Sigmoid colon (tissue), 6 donors: ENCODE measurements at regions not wholly inside any gene's neighbourhood (a gene's known extent, or its start where the extent isn't known, plus 50 kb on each side); places are given as distances from the start of the nearest gene placed in this dataset.

Experiments
- DNase-seq: peaks from one replicate; pipeline ENCODE4 v3.0.0-alpha.2; 2019
- H3K27ac ChIP-seq, 4 donors: fragments of 200-600 bp; sonication (generic); one replicate each; pipeline ENCODE4 v1.5.1; 2016 to 2019; ENCODE audit warnings: mild to moderate bottlenecking in 1 of 4
- H3K27me3 ChIP-seq, 3 donors: fragments of 200-600 bp; sonication (generic); one replicate each; pipeline ENCODE4 v1.5.1; 2019; ENCODE audit warnings: mild to moderate bottlenecking in 1 of 3
- H3K36me3 ChIP-seq, 4 donors: fragments of 200-600 bp; sonication (generic); one replicate each; pipeline ENCODE4 v1.5.1; 2016 to 2019
- H3K4me1 ChIP-seq, 4 donors: fragments of 200-600 bp; sonication (generic); one replicate each; pipeline ENCODE4 v1.5.1; 2017 to 2019
- H3K4me3 ChIP-seq, 4 donors: fragments of 200-600 bp; sonication (generic); one replicate each; pipeline ENCODE4 v1.5.1; 2017 to 2019; ENCODE audit warnings: mild to moderate bottlenecking in 2 of 4, moderate library complexity in 1 of 4
- H3K9me3 ChIP-seq, 4 donors: fragments of 200-600 bp in 3 of 4; sonication (generic) in 3 of 4; one replicate each; pipeline versions ENCODE4 v1.5.1 to v1.6.1; 2013 to 2019
- EP300 ChIP-seq, 4 donors: sonication (generic); formaldehyde crosslinking; IDR thresholded peaks; one replicate each; pipeline ENCODE4 v1.6.1; 2017; ENCODE audit warnings: antibody characterized with exemption in 4 of 4
- POLR2A ChIP-seq, 2 donors: fragments of 450-650 bp; IDR thresholded peaks; one replicate each; pipeline ENCODE4 v1.6.1; 2016; ENCODE audit warnings: antibody characterized with exemption in 2 of 2, mild to moderate bottlenecking in 2 of 2, moderate library complexity in 2 of 2
- POLR2AphosphoS5 ChIP-seq, 4 donors: sonication (generic); formaldehyde crosslinking; IDR thresholded peaks; one replicate each; pipeline ENCODE4 v1.6.1; 2017; ENCODE audit warnings: antibody characterized with exemption in 4 of 4
- WGBS, 2 donors: extraction: QIAGEN DNeasy Blood & Tissue Kit; methylation state at CpG; one replicate each; pipeline ENCODE4 v1.1.7; 2013; 5-methylcytosine and 5-hydroxymethylcytosine counted together
- intact Hi-C: fragments of 100-400 bp; cut with DNase I; formaldehyde crosslinking; loops from one replicate; pipeline ENCODE4 v1.15.1; 2023
- TF ChIP-seq, protein P1 (sequence below), 4 experiments: fragments of 450-650 bp in 3 of 4; fragments of 200-600 bp in 1 of 4; IDR thresholded peaks; one replicate each; pipeline ENCODE4 v1.5.1; 2016 to 2019; ENCODE audit warnings: antibody characterized with exemption in 4 of 4, mild to moderate bottlenecking in 3 of 4, moderate library complexity in 2 of 4
- donor health status: healthy with polysubstance abuse.
- donor health status: healthy.

DNA sequence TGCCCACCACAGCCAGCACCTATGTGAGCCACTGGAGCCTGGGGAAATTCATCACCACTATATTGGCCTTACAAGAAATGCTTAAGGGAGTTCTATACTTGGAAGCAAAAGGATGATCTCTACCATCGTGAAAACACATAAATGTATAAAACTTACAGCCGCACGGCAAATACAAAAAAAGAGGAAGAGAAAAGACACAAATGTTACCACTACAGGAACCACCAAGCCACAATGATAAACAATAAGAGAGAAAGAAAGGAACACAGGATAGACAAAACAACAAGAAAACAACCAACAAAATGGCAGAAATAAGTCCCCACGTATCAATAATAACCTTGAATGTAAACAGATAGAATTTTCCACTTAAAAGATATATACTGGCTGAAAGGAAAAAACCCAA, 267.5 kb downstream of the TMEM121 start:
- 46 to 92% methylated on average over 4 of the region's 4 CpGs for WGBS, 2 donors
- intact Hi-C loops = no loop called here
- TF ChIP-seq POLR2A (IDR thresholded peaks at IDR 0.05) (no peak), EP300 (IDR thresholded peaks at IDR 0.05) (no peak), POLR2AphosphoS5 (IDR thresholded peaks at IDR 0.05) (no peak)
- TF ChIP-seq, protein P1, sequence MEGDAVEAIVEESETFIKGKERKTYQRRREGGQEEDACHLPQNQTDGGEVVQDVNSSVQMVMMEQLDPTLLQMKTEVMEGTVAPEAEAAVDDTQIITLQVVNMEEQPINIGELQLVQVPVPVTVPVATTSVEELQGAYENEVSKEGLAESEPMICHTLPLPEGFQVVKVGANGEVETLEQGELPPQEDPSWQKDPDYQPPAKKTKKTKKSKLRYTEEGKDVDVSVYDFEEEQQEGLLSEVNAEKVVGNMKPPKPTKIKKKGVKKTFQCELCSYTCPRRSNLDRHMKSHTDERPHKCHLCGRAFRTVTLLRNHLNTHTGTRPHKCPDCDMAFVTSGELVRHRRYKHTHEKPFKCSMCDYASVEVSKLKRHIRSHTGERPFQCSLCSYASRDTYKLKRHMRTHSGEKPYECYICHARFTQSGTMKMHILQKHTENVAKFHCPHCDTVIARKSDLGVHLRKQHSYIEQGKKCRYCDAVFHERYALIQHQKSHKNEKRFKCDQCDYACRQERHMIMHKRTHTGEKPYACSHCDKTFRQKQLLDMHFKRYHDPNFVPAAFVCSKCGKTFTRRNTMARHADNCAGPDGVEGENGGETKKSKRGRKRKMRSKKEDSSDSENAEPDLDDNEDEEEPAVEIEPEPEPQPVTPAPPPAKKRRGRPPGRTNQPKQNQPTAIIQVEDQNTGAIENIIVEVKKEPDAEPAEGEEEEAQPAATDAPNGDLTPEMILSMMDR (IDR thresholded peaks at IDR 0.05) = no peak

DNA sequence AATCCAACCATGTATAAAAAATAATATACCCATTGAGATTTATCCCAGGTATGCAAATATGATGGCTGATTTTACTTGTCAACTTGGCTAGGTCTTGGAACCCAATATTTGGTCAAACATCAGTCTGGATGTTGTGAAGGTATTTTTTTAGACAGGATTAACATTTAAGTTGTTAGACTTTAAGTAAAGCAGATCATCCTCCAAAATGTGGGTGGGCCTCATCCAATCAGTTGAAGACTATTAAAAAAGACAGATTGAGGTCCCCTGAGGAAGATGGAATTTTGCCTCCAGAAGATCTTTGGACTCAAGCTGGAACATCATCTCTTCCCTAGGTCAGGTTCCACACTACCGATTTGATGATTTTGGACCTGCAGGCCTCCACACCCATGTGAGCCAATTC, 271.2 kb downstream of the TMEM121 start:
- 88 to 96% methylated on average over 1 of the region's 1 CpG for WGBS, 2 donors
- Histone ChIP-seq H3K9me3 (peaks cover 0 to 3% (median under 1%) of the 10 kb centered on the region in 4 donors), H3K36me3 (no peaks in the 10 kb centered on the region), H3K27me3 (no peaks in the 10 kb centered on the region), H3K27ac (no peak overlapping the region), H3K4me3 (no peak overlapping the region), H3K4me1 (no peaks in the 10 kb centered on the region)
- intact Hi-C loops = no loop called here
- TF ChIP-seq POLR2AphosphoS5 (IDR thresholded peaks at IDR 0.05) = no peak
- TF ChIP-seq EP300 (IDR thresholded peaks at IDR 0.05) = no peak
- no peak for TF ChIP-seq POLR2A (IDR thresholded peaks at IDR 0.05)
- TF ChIP-seq, protein P1 (IDR thresholded peaks at IDR 0.05) = no peak
- DNase-seq = no peak

More for the DNA sequence above, 267.5 kb downstream of the TMEM121 start:
- H3K27ac ChIP-seq = no peak overlapping the region
- H3K4me1 ChIP-seq = no peaks in the 10 kb centered on the region
- no peaks in the 10 kb centered on the region for H3K36me3 ChIP-seq
- no peak overlapping the region for H3K4me3 ChIP-seq
- DNase-seq = no peak
- no peaks in the 10 kb centered on the region for H3K27me3 ChIP-seq
- H3K9me3 ChIP-seq = peaks cover 0 to 3% (median 0%) of the 10 kb centered on the region in 4 donors

DNA sequence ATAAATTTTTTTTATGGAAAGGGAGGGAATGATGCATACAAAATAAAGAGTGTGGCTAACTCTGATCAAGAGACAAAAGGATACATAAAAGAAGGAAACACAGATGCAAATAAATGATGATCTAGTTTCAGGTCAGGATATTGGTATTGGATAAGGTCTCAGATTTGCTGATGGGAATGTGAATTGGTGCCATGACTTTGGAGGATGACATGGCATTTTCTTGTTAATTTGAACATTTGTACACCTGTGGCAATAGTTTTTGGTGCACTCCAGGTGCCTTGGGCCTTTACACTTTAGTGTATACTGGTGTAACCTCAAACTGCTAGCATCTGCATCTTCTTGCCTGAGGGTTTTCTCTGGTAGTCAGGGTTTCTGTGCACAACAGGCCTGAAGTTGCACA, 279.3 kb downstream of the TMEM121 start:
- peaks cover 0 to 7% (median 1%) of the 10 kb centered on the region in 4 donors for H3K9me3 ChIP-seq
- DNase-seq = no peak
- H3K27ac ChIP-seq = no peak overlapping the region
- no peak overlapping the region for H3K4me3 ChIP-seq
- TF ChIP-seq, protein P1 (IDR thresholded peaks at IDR 0.05) = no peak
- TF ChIP-seq EP300 (IDR thresholded peaks at IDR 0.05) = no peak
- no peak for TF ChIP-seq POLR2AphosphoS5 (IDR thresholded peaks at IDR 0.05)
- TF ChIP-seq POLR2A (IDR thresholded peaks at IDR 0.05) = no peak
- H3K27me3 ChIP-seq = no peaks in the 10 kb centered on the region
- intact Hi-C loops = no loop called here
- no peaks in the 10 kb centered on the region for H3K4me1 ChIP-seq
- H3K36me3 ChIP-seq = no peaks in the 10 kb centered on the region

DNA sequence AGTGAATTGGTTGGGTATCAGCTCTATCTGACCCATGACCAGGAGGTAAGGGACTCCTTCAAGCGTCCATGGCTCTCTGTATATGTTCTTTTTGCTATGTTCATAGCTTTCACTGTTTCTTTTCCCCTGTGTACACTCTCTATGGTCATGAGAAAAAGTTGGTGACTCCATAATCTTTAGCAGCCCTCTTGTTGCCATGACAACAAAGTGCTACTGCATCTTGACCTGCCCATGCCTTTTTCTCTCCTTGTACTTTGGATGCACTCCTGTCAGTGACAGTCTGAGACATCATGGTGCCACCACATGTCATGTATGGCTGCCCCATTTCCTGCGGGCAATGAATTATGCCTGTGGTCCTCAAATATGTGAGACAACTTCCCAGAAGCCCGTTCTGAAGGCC, 280.2 kb downstream of the TMEM121 start:
- Histone ChIP-seq H3K9me3 (peaks cover 0 to 7% (median 2%) of the 10 kb centered on the region in 4 donors), H3K4me3 (no peak overlapping the region), H3K36me3 (no peaks in the 10 kb centered on the region), H3K27me3 (no peaks in the 10 kb centered on the region), H3K4me1 (no peaks in the 10 kb centered on the region), H3K27ac (no peak overlapping the region)
- TF ChIP-seq EP300 (IDR thresholded peaks at IDR 0.05) (no peak), POLR2A (IDR thresholded peaks at IDR 0.05) (no peak), POLR2AphosphoS5 (IDR thresholded peaks at IDR 0.05) (no peak)
- TF ChIP-seq, protein P1 (IDR thresholded peaks at IDR 0.05) = no peak
- 47 to 55% methylated on average over 3 of the region's 3 CpGs for WGBS, 2 donors
- intact Hi-C loops = no loop called here
- no peak for DNase-seq

DNA sequence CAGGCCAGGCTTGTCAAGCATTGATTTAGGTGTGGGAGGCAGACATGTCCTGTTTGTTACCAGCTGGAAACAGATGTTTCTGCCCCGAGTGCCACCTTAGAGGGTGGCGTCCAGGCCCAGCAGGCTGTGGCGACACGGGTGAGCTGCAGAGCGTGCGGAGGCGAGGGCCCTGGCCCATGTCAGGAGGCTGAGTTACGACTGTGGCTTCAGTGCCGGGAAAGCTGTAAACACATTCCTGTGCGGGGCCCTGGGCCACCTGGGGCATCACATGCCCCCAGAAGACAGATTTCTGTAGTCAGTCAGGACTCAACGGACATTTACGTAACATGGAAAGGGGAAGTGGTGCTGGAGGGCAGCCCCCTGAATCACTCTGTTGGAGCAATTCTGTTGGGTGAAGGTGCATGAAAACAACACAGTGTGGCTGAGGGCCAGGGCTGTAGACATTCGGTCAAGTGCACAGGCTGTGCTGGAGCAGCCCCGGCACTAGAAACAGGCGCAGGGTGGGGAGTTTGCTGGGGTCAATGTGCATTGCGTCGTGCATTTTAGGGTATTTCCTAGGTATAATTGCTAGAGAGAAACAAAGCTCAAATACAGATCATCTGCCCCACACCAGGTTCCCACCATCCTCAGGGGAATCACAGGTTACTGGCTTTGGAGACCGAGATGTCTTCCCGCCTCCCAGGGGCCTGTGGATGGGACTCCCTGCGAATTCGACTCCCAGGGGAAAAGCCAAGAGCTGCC, 291.8 kb downstream of the TMEM121 start:
- TF ChIP-seq, protein P1 (IDR thresholded peaks at IDR 0.05) = no peak
- TF ChIP-seq POLR2AphosphoS5 (IDR thresholded peaks at IDR 0.05) (no peak), EP300 (IDR thresholded peaks at IDR 0.05) (no peak), POLR2A (IDR thresholded peaks at IDR 0.05) (no peak)
- H3K27ac ChIP-seq = no peak overlapping the region
- H3K36me3 ChIP-seq = no peaks in the 10 kb centered on the region
- H3K9me3 ChIP-seq = no peaks in the 10 kb centered on the region
- DNase-seq = no peak
- 63 to 76% methylated on average over 21 of the region's 21 CpGs for WGBS, 2 donors
- no peaks in the 10 kb centered on the region for H3K4me1 ChIP-seq
- no peaks in the 10 kb centered on the region for H3K27me3 ChIP-seq
- no peak overlapping the region for H3K4me3 ChIP-seq
- intact Hi-C loops = no loop called here
